ENCODE measurements at regions not wholly inside any gene's neighbourhood (a gene's known extent, or its start where the extent isn't known, plus 50 kb on each side); places are given as distances from the start of the nearest gene placed in this dataset.

DNA sequence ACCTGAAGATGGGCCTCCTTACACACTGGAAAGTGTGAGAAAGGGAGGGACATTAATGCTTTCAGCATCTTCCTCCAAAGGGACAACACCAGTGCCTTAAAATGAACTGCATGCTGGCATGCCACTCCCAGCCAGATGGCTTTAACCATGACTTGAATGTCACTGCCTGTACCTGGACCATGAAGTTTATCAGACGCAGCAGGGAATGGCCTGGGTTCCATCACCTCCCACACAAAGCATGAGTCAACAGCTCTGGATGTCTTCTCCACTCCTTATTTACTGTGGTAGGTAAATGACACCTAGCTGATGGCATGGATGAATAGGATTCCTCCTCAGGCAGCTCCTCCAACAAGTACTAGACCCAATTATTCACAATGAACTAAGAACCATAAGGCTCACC lies 645.6 kb downstream of the SOX5 start:
- Histone ChIP-seq H2AFZ (ENCODE audit: low read depth, low read length) (no peak overlapping the region), H3K9me3 (ENCODE audit: low read length) (no peaks in the 10 kb centered on the region), H3K4me3 (ENCODE audit: low read length) (no peak overlapping the region), H3K4me1 (ENCODE audit: insufficient read depth, low read length) (no peaks in the 10 kb centered on the region), H3K36me3 (ENCODE audit: insufficient read depth, low read length) (no peaks in the 10 kb centered on the region), H3K27me3 (ENCODE audit: insufficient read depth, low read length) (no peaks in the 10 kb centered on the region)

DNA sequence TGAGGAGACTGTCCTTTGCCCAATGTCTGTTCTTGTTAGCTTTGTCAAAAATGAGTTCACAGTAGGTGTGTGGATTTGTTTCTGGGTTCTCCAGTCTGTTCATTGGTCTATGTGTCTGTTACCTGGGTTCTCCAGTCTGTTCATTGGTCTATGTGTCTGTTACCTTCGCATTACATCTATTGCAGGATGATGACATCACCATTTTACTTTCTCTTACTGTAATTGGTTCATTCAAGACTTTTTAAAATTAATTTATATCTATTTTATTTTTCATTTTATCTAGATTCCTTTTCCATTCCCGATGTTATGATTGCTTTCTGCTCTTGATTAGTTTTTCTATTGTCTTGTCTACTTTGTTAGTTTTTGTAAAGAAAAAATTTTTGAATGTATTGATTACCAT lies 615.5 kb downstream of the SOX5 start:
- H2AFZ ChIP-seq (ENCODE audit: low read depth, low read length) = no peak overlapping the region
- H3K4me3 ChIP-seq (ENCODE audit: low read length) = no peak overlapping the region
- H3K9me3 ChIP-seq (ENCODE audit: low read length) = no peaks in the 10 kb centered on the region
- H3K4me1 ChIP-seq (ENCODE audit: insufficient read depth, low read length) = no peaks in the 10 kb centered on the region
- H3K36me3 ChIP-seq (ENCODE audit: insufficient read depth, low read length) = no peaks in the 10 kb centered on the region
- peaks cover 7% of the 10 kb centered on the region for H3K27me3 ChIP-seq (ENCODE audit: insufficient read depth, low read length)

DNA sequence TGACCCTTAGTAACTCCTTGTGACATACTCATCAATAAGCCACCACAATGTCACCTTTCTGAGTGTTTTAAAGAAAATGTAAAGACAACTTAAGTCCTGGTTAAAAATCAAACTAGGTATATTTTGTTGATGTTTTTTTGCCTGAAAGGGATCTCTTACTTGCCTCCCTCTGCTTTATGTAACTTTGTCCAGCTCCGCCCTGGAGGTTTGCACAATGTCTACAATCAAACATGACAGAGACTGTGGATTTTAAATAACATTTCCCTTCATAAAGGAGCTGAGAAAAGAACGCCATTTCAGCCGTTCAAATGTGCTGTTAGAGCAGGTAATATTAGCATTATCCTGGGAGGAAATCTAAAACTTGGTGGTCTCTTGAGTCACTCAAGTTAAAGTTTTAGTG lies 613.9 kb downstream of the SOX5 start:
- Histone ChIP-seq H2AFZ (ENCODE audit: low read depth, low read length) (no peak overlapping the region), H3K9me3 (ENCODE audit: low read length) (no peaks in the 10 kb centered on the region), H3K27me3 (ENCODE audit: insufficient read depth, low read length) (peaks cover 12% of the 10 kb centered on the region), H3K36me3 (ENCODE audit: insufficient read depth, low read length) (no peaks in the 10 kb centered on the region), H3K4me3 (ENCODE audit: low read length) (no peak overlapping the region), H3K4me1 (ENCODE audit: insufficient read depth, low read length) (no peaks in the 10 kb centered on the region)

DNA sequence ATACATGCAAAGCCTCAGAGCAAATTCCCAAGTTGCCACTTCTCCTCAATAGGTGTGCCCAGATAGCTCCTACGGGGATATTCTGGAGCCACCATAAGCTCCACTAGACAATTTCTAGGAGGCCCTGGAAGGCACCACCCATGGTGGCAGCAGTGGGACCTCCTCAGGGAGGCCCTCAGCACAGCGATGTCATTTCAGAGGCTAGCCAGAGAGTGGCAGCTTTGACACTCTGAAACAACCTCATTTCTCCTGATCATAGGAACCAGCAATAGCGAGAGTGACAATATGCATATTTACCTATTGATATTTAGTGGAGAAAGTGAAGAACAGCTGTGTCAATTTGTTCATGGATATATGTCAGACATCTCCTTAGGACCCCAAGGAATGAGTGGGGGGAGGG lies 612.3 kb downstream of the SOX5 start:
- no peak overlapping the region for H3K4me3 ChIP-seq (ENCODE audit: low read length)
- no peak overlapping the region for H2AFZ ChIP-seq (ENCODE audit: low read depth, low read length)
- H3K27me3 ChIP-seq (ENCODE audit: insufficient read depth, low read length) = peaks cover 12% of the 10 kb centered on the region
- no peaks in the 10 kb centered on the region for H3K4me1 ChIP-seq (ENCODE audit: insufficient read depth, low read length)
- no peaks in the 10 kb centered on the region for H3K36me3 ChIP-seq (ENCODE audit: insufficient read depth, low read length)
- no peaks in the 10 kb centered on the region for H3K9me3 ChIP-seq (ENCODE audit: low read length)

DNA sequence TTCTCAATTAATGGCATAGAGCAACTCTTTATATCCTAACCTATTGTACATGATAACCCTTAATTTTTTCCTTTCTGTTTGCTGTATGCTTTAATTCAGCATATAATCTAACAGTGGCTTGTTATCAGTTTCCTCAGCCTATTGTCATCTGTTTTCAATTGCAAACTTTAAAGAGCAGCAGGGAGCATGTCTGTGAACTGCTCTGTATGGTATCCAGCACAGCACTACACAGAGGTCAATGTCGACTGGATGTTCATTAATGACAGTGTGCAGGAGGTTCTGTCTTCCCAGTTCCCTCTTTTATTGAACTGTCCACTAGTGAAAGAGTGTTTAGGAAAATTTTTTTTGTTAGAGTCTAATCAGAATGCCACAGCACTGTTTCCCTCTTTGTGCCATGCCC lies 609.1 kb downstream of the SOX5 start:
- H2AFZ ChIP-seq (ENCODE audit: low read depth, low read length) = no peak overlapping the region
- no peaks in the 10 kb centered on the region for H3K4me1 ChIP-seq (ENCODE audit: insufficient read depth, low read length)
- H3K27me3 ChIP-seq (ENCODE audit: insufficient read depth, low read length) = peaks cover 15% of the 10 kb centered on the region
- H3K4me3 ChIP-seq (ENCODE audit: low read length) = no peak overlapping the region
- no peaks in the 10 kb centered on the region for H3K9me3 ChIP-seq (ENCODE audit: low read length)
- no peaks in the 10 kb centered on the region for H3K36me3 ChIP-seq (ENCODE audit: insufficient read depth, low read length)

DNA sequence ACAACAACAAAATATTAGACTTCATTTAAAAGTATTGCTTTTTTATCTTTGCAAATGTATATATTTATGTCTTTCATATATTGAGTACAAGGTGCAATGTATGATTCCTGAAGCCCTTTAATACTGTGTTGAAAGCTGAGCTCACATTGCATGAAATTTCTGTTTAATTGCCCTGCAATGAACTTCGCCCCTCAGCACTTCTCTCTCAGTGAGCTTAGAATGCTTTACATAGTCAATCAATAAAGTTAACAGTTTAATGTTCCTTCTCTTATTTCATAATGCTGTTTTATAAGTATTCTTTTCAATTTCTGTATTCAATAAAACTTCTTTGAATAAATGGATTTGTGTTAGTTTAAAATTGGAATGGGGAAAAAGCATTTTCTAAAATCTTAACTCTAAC lies 607.1 kb downstream of the SOX5 start:
- Histone ChIP-seq H3K36me3 (ENCODE audit: insufficient read depth, low read length) (no peaks in the 10 kb centered on the region), H3K4me3 (ENCODE audit: low read length) (no peak overlapping the region), H3K9me3 (ENCODE audit: low read length) (no peaks in the 10 kb centered on the region), H3K4me1 (ENCODE audit: insufficient read depth, low read length) (no peaks in the 10 kb centered on the region), H2AFZ (ENCODE audit: low read depth, low read length) (no peak overlapping the region), H3K27me3 (ENCODE audit: insufficient read depth, low read length) (peaks cover 8% of the 10 kb centered on the region)

DNA sequence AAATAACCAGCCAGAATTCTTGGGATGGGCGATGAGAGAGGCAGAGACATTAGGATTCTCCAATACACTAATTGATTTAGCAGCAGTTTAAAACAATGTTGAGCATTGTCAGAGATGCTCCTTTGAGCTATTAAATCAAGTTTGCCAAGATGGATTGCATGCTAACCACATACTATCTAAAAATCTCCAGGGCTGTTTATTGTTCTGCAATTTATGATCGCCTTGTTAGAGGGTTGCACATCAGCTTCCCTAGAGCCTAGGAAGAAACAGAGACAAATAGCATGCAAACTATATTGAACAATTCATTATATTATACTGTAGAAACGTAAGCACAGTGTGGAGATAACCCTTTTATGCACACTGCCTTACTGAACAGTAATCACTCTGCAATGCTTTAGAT lies 599.9 kb downstream of the SOX5 start:
- H3K4me1 ChIP-seq (ENCODE audit: insufficient read depth, low read length) = peaks cover 4% of the 10 kb centered on the region
- no peaks in the 10 kb centered on the region for H3K27me3 ChIP-seq (ENCODE audit: insufficient read depth, low read length)

DNA sequence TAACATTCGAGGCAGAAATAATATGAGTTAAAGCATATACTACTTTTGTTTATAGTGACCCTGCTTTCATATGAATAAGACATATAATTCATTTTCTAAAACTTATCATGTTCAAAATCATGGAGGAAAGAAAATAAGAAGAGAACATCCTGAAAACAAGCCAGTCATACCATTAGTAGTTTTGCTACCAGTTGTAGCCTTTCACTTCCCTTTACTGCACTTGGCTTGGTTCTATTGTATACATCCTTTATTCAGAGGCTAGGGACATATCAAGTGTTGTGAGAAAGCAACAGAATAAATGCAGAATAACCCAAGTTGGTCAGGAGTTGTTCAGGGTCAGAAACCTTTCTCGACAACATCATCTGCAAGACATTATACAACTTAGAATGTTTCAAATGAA lies 598.7 kb downstream of the SOX5 start:
- H3K4me3 ChIP-seq (ENCODE audit: low read length) = no peak overlapping the region
- no peaks in the 10 kb centered on the region for H3K9me3 ChIP-seq (ENCODE audit: low read length)
- H2AFZ ChIP-seq (ENCODE audit: low read depth, low read length) = no peak overlapping the region
- H3K36me3 ChIP-seq (ENCODE audit: insufficient read depth, low read length) = no peaks in the 10 kb centered on the region
- H3K4me1 ChIP-seq (ENCODE audit: insufficient read depth, low read length) = peaks cover 4% of the 10 kb centered on the region
- no peaks in the 10 kb centered on the region for H3K27me3 ChIP-seq (ENCODE audit: insufficient read depth, low read length)

More for the DNA sequence above, 599.9 kb downstream of the SOX5 start:
- Histone ChIP-seq H2AFZ (ENCODE audit: low read depth, low read length) (no peak overlapping the region), H3K9me3 (ENCODE audit: low read length) (no peaks in the 10 kb centered on the region), H3K36me3 (ENCODE audit: insufficient read depth, low read length) (no peaks in the 10 kb centered on the region), H3K4me3 (ENCODE audit: low read length) (no peak overlapping the region)

DNA sequence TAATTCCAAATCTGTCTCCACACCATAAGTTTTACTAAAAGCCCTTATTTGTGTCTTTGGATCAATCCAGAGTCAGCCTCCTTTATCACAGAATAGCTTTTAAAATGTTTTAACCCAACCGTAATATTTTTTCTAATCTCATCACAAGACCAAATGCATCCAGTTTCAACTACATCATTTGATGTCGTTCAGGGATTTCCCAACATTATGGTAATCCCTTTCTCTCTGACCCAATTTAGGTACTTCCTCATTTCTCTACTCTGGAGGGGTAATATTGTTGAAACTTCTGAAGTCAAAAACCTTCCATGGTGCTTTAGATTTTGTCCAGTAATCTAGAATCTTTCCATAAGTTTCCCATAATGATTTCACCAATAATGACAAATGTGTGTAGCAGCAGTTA lies 596.8 kb downstream of the SOX5 start:
- Histone ChIP-seq H3K36me3 (ENCODE audit: insufficient read depth, low read length) (no peaks in the 10 kb centered on the region), H3K27me3 (ENCODE audit: insufficient read depth, low read length) (no peaks in the 10 kb centered on the region), H3K4me3 (ENCODE audit: low read length) (no peak overlapping the region), H3K9me3 (ENCODE audit: low read length) (no peaks in the 10 kb centered on the region), H2AFZ (ENCODE audit: low read depth, low read length) (no peak overlapping the region), H3K4me1 (ENCODE audit: insufficient read depth, low read length) (peaks cover 4% of the 10 kb centered on the region)

DNA sequence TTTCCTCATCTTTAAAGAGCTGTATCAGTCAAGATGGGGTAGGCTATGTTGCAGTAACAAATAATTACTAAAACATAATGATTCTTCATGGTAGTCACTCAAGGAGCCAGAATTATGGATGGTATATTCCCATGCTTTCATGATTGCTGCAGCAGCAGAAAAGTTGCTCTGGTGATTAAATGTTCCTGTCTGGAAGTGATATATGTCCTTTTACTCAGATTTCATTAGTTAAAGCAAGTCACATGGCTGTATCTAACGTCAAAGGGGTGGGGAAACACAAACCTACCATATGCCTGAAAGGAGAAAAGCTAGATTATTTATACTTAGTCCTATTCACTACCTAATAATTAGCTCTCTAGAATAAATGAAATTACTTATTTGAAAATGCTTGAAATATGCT lies 594.7 kb downstream of the SOX5 start:
- Histone ChIP-seq H2AFZ (ENCODE audit: low read depth, low read length) (no peak overlapping the region), H3K27me3 (ENCODE audit: insufficient read depth, low read length) (no peaks in the 10 kb centered on the region), H3K4me3 (ENCODE audit: low read length) (no peak overlapping the region)

DNA sequence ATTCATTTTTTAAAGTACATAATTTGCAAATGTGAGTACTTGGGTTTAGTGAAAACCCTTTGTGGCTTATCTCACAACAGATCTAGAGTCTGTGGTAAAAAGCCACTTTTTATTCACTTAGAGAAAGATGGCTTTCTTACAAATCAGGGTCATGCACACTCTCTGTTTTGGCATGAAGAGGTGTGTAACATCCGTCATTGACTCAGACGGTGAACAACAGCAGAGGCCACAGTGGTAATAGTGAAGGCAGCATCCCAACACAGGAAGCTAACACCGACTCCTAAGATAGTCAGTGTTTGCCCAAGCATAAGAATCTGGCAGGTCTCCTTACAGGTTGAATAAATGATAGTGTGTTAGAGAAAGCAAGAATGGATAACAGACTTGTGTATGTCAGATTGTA lies 593.0 kb downstream of the SOX5 start:
- Histone ChIP-seq H3K9me3 (ENCODE audit: low read length) (no peaks in the 10 kb centered on the region), H3K4me1 (ENCODE audit: insufficient read depth, low read length) (no peaks in the 10 kb centered on the region), H2AFZ (ENCODE audit: low read depth, low read length) (no peak overlapping the region)

More for the DNA sequence above, 594.7 kb downstream of the SOX5 start:
- H3K4me1 ChIP-seq (ENCODE audit: insufficient read depth, low read length) = no peaks in the 10 kb centered on the region
- no peaks in the 10 kb centered on the region for H3K36me3 ChIP-seq (ENCODE audit: insufficient read depth, low read length)
- H3K9me3 ChIP-seq (ENCODE audit: low read length) = no peaks in the 10 kb centered on the region

DNA sequence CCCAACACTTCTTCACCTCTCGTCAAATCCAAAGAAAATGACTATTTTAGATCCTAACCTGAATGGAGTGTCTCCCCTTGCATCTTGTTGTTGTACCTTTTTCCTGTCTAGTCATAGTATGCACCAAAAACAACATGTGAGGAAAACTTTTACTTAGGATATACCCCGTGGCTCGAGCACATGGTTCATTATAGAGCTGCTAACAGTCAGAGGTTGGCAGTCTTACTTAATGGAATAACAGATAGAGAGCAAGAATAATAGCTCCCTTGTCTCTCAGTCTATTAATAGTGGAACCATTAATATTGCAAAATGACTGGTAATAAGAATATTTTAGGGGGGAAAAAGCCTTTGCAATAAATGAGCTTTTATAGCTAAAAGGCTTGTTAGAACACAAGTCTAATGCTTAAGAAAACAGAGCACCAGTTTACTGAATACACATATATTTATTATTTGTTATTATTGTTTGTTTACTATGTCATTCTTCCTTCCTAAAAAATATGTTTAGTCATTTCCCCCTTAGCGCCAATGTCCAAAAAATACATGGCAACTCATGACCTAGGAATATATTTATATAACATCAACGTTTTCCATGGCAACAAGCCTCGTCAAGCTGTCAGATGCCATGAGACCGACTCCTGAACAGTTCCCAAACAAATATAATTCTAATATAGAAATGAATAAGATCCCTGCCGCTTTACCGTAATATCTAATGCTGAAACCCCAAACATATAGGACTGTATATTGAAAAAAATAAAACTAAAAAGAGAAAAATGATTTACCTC lies 592.4 kb downstream of the SOX5 start:
- Histone ChIP-seq H3K9me3 (ENCODE audit: low read length) (no peaks in the 10 kb centered on the region), H3K36me3 (ENCODE audit: insufficient read depth, low read length) (no peaks in the 10 kb centered on the region), H3K4me1 (ENCODE audit: insufficient read depth, low read length) (no peaks in the 10 kb centered on the region), H3K27me3 (ENCODE audit: insufficient read depth, low read length) (no peaks in the 10 kb centered on the region), H3K4me3 (ENCODE audit: low read length) (no peak overlapping the region), H2AFZ (ENCODE audit: low read depth, low read length) (no peak overlapping the region)

More for the DNA sequence above, 593.0 kb downstream of the SOX5 start:
- Histone ChIP-seq H3K36me3 (ENCODE audit: insufficient read depth, low read length) (no peaks in the 10 kb centered on the region), H3K4me3 (ENCODE audit: low read length) (no peak overlapping the region), H3K27me3 (ENCODE audit: insufficient read depth, low read length) (no peaks in the 10 kb centered on the region)

DNA sequence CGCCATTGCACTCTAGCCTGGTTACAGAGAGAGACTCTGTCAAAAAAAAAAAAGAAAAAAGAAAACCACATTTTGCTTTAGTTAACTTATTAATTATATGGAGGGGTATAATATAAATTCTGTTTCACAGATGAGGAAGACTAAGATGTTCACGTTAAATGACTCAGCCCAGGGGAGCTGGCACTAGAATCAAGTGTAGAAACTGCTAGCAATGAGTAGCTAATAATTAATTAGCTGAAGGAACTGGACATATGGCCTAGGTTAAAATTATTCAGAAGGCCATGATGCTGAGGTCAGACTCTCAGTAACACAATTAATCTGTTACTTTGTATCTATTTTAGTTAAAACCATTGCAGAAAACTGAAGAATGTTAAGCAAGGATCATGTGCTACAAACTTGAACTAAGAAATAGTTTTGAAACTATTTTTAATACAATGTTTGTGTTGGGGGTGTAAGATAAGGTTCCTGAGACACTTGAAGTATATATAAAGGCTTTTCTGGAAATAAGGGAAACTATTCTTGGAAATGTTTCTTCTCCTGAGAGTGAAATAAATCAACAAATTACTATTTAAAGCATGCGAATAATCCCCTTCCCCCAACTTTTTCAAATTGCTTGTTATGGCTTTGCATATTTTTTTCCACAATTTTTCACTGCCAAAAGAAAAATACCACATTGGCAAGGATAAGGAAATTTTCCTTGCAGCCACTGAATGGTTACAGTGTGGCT lies 589.3 kb downstream of the SOX5 start:
- no peaks in the 10 kb centered on the region for H3K36me3 ChIP-seq (ENCODE audit: insufficient read depth, low read length)
- no peak overlapping the region for H2AFZ ChIP-seq (ENCODE audit: low read depth, low read length)
- H3K4me3 ChIP-seq (ENCODE audit: low read length) = no peak overlapping the region
- no peaks in the 10 kb centered on the region for H3K27me3 ChIP-seq (ENCODE audit: insufficient read depth, low read length)
- H3K9me3 ChIP-seq (ENCODE audit: low read length) = no peaks in the 10 kb centered on the region
- H3K4me1 ChIP-seq (ENCODE audit: insufficient read depth, low read length) = no peaks in the 10 kb centered on the region
